IPS-NIHi11 (cell line): ENCODE measurements at regions not wholly inside any gene's neighbourhood (a gene's known extent, or its start where the extent isn't known, plus 50 kb on each side); places are given as distances from the start of the nearest gene placed in this dataset.

Experiments
- DNase-seq: peaks from one replicate; pipeline ENCODE4 v3.0.0; 2012; ENCODE audit warnings: mixed read lengths, low spot score

GRCh38 chr2:234633581-234634230 is 136.8 kb upstream of the ARL4C start:
- DNase-seq, result no peak

- no peak for DNase-seq
Observed at GRCh38 chr2:234632527-234633391, 135.9 kb upstream of the ARL4C start.

- DNase-seq, result peak; percentile 43
Observed at GRCh38 chr2:234631646-234632514, 135.0 kb upstream of the ARL4C start.

GRCh38 chr2:234630801-234631261 is 133.9 kb upstream of the ARL4C start:
- peak; percentile 29 for DNase-seq

GRCh38 chr2:234629596-234629995 is 132.7 kb upstream of the ARL4C start:
- DNase-seq, result no peak

- no peak for DNase-seq
Observed at GRCh38 chr2:234628953-234629352, 132.1 kb upstream of the ARL4C start.

- DNase-seq, result no peak
Observed at GRCh38 chr2:234627308-234627707, 130.4 kb upstream of the ARL4C start.

GRCh38 chr2:234626566-234627130 is 129.8 kb upstream of the ARL4C start:
- DNase-seq, result no peak

- no peak for DNase-seq
Observed at GRCh38 chr2:234625626-234626250, 128.9 kb upstream of the ARL4C start.

- DNase-seq, result peak; percentile 41
Observed at GRCh38 chr2:234623521-234623991, 126.7 kb upstream of the ARL4C start.

- DNase-seq, result no peak
Observed at GRCh38 chr2:234621120-234621519, 124.2 kb upstream of the ARL4C start.

- DNase-seq, result no peak
Observed at GRCh38 chr2:234620018-234620417, 123.1 kb upstream of the ARL4C start.

- no peak for DNase-seq
Observed at GRCh38 chr2:234615643-234616356, 118.9 kb upstream of the ARL4C start.

- peak; percentile 44 for DNase-seq
Observed at GRCh38 chr2:234611209-234611608, 114.3 kb upstream of the ARL4C start.

GRCh38 chr2:234608946-234609345 is 112.1 kb upstream of the ARL4C start:
- DNase-seq, result no peak

GRCh38 chr2:234607691-234608090 is 110.8 kb upstream of the ARL4C start:
- DNase-seq, result no peak

- DNase-seq, result no peak
Observed at GRCh38 chr2:234606896-234607295, 110.0 kb upstream of the ARL4C start.

- no peak for DNase-seq
Observed at GRCh38 chr2:234603619-234604018, 106.7 kb upstream of the ARL4C start.

GRCh38 chr2:234601213-234601612 is 104.3 kb upstream of the ARL4C start:
- no peak for DNase-seq

- no peak for DNase-seq
Observed at GRCh38 chr2:234597576-234597861, 100.6 kb upstream of the ARL4C start.
